Esophagus muscularis mucosa (tissue), 4 donors: ENCODE measurements at regions not wholly inside any gene's neighbourhood (a gene's known extent, or its start where the extent isn't known, plus 50 kb on each side); places are given as distances from the start of the nearest gene placed in this dataset.

ENCODE experiments used
- DNase-seq: peaks from one replicate; pipeline ENCODE4 v3.0.0-alpha.2; 2017; ENCODE audit errors: extremely low spot score
- H3K27ac ChIP-seq, 4 donors: fragments of 200-600 bp; sonication (generic); replicated peaks in 1 of 4; 1 replicate in 3 of 4; 2 replicates in 1 of 4; pipeline ENCODE4 v1.5.1; 2016 to 2019; ENCODE audit warnings: mild to moderate bottlenecking in 1 of 4
- H3K27me3 ChIP-seq, 4 donors: fragments of 200-600 bp; sonication (generic); one replicate each; pipeline versions ENCODE4 v1.5.1 to v1.6.0; 2016 to 2019
- H3K36me3 ChIP-seq, 4 donors: fragments of 200-600 bp; sonication (generic); one replicate each; pipeline ENCODE4 v1.5.1; 2016 to 2019
- H3K4me1 ChIP-seq, 4 donors: fragments of 200-600 bp; sonication (generic); one replicate each; pipeline ENCODE4 v1.5.1; 2016 to 2019
- H3K4me3 ChIP-seq, 4 donors: fragments of 200-600 bp; sonication (generic); 1 replicate in 2 of 4; 2 replicates in 2 of 4; pipeline ENCODE4 v1.5.1; 2016 to 2019; ENCODE audit warnings: mild to moderate bottlenecking in 4 of 4, moderate library complexity in 1 of 4
- H3K9me3 ChIP-seq, 4 donors: fragments of 200-600 bp; sonication (generic); 1 replicate in 3 of 4; 2 replicates in 1 of 4; pipeline ENCODE4 v1.5.1; 2016 to 2019
- CTCF ChIP-seq, 3 experiments: fragments of 200-600 bp in 2 of 3; fragments of 450-650 bp in 1 of 3; sonication (generic) in 2 of 3; IDR thresholded peaks; one replicate each; pipeline ENCODE4 v1.5.1; 2017 to 2019; ENCODE audit warnings: antibody characterized with exemption in 3 of 3, mild to moderate bottlenecking in 2 of 3, moderate library complexity in 1 of 3
- EP300 ChIP-seq: sonication (generic); formaldehyde crosslinking; IDR thresholded peaks from one replicate; pipeline ENCODE4 v1.6.1; 2017; ENCODE audit warnings: antibody characterized with exemption
- POLR2A ChIP-seq: fragments of 450-650 bp; IDR thresholded peaks from one replicate; pipeline ENCODE4 v1.6.1; 2017; ENCODE audit warnings: antibody characterized with exemption, moderate library complexity, mild to moderate bottlenecking, low read depth
- POLR2AphosphoS5 ChIP-seq, 2 donors: sonication (generic); formaldehyde crosslinking; IDR thresholded peaks; one replicate each; pipeline ENCODE4 v1.6.1; 2017; ENCODE audit warnings: antibody characterized with exemption in 2 of 2
- WGBS: methylation state at CpG from one replicate; pipeline ENCODE4 v1.1.5; 2018; 5-methylcytosine and 5-hydroxymethylcytosine counted together
- intact Hi-C: fragments of 100-400 bp; cut with DNase I; formaldehyde crosslinking; loops from one replicate; pipeline ENCODE4 v1.15.1; 2023

DNA sequence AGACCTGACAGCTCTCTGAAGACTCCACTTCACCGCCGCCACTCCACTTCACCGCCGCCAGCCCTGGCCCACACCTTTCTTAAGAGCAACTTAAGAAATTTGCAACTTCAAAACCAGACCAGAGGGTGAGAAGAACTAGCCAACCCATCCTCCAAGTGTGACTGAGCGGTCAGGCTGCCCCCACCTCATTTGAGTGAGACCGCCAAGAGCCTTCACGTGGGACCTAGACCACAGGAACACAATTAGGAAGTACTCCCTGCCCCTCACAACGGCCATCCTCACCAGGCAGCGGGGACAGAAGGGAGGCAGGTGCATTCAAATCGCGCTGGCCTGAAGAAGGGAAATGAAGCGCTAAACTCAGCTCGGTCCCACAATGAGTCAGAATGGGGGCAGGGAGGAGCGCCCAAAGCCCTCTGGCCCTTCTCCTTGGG, 156.8 kb upstream of the BCL6 start:
- TF ChIP-seq POLR2AphosphoS5 (IDR thresholded peaks at IDR 0.05) (no peak), CTCF (IDR thresholded peaks at IDR 0.05) (no peak), POLR2A (no peak), EP300 (no peak)
- DNase-seq, result no peak
- H3K4me1 ChIP-seq, result peaks cover 0 to 15% (median 14%) of the 10 kb centered on the region in 4 donors
- WGBS, result 90% methylated on average over 13 of the region's 14 CpGs
- H3K36me3 ChIP-seq, result no peaks in the 10 kb centered on the region
- no peaks in the 10 kb centered on the region for H3K27me3 ChIP-seq
- H3K9me3 ChIP-seq, result no peaks in the 10 kb centered on the region
- no peak overlapping the region for H3K4me3 ChIP-seq
- intact Hi-C loops, result no loop called here
- H3K27ac ChIP-seq, result no peak overlapping the region

GRCh38 chr3:187902936-187903335, 157.7 kb upstream of the BCL6 start:
- intact Hi-C loops, result no loop called here
- DNase-seq, result no peak
- 94% methylated on average over 1 of the region's 1 CpG for WGBS
- H3K27ac ChIP-seq, result no peak overlapping the region
- H3K4me3 ChIP-seq, result no peak overlapping the region
- peaks cover 0 to 15% (median 14%) of the 10 kb centered on the region in 4 donors for H3K4me1 ChIP-seq
- no peaks in the 10 kb centered on the region for H3K9me3 ChIP-seq
- no peak for TF ChIP-seq CTCF (IDR thresholded peaks at IDR 0.05)
- no peak for TF ChIP-seq POLR2A
- no peak for TF ChIP-seq EP300
- no peak for TF ChIP-seq POLR2AphosphoS5 (IDR thresholded peaks at IDR 0.05)
- H3K36me3 ChIP-seq, result no peaks in the 10 kb centered on the region
- H3K27me3 ChIP-seq, result no peaks in the 10 kb centered on the region

DNA sequence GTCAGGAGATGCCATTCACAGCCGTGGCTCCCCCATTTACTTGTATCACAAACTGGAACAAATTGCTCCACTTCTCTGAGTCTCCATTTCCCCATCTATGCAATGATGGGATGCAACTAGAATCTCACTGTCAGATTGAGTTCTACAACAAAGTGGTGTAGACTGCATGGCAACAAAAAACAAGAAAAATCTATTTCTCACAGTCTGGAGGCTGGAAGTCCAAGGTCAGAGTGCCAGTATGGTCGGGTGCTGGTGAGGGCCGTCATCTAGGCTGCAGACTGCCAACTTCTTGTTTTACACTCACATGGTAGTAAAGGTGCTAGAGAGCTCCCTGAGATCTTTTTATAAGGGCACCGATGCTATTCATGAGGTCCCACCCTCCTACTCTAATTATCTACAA, 158.4 kb upstream of the BCL6 start:
- H3K4me3 ChIP-seq, result no peak overlapping the region
- no peak for DNase-seq
- no peaks in the 10 kb centered on the region for H3K27me3 ChIP-seq
- 88% methylated on average over 4 of the region's 4 CpGs for WGBS
- H3K9me3 ChIP-seq, result no peaks in the 10 kb centered on the region
- peaks cover 0 to 15% (median 14%) of the 10 kb centered on the region in 4 donors for H3K4me1 ChIP-seq
- no peaks in the 10 kb centered on the region for H3K36me3 ChIP-seq
- intact Hi-C loops, result no loop called here
- TF ChIP-seq EP300 (no peak), CTCF (IDR thresholded peaks at IDR 0.05) (no peak), POLR2AphosphoS5 (IDR thresholded peaks at IDR 0.05) (no peak), POLR2A (no peak)
- H3K27ac ChIP-seq, result no peak overlapping the region

- Histone ChIP-seq H3K27me3 (no peaks in the 10 kb centered on the region), H3K4me3 (no peak overlapping the region), H3K36me3 (no peaks in the 10 kb centered on the region), H3K27ac (peak overlapping the region; percentile 45 to 75 (median 64)), H3K9me3 (no peaks in the 10 kb centered on the region), H3K4me1 (peaks cover 0 to 32% (median 26%) of the 10 kb centered on the region in 4 donors)
- 56% methylated on average over 5 of the region's 5 CpGs for WGBS
- no peak for DNase-seq
- TF ChIP-seq CTCF (IDR thresholded peaks at IDR 0.05) (no peak), POLR2A (no peak), POLR2AphosphoS5 (IDR thresholded peaks at IDR 0.05) (peak; percentile 19 to 23)
- intact Hi-C loops, result no loop called here
Measured at GRCh38 chr3:187906416-187906815, 161.1 kb upstream of the BCL6 start.

DNA sequence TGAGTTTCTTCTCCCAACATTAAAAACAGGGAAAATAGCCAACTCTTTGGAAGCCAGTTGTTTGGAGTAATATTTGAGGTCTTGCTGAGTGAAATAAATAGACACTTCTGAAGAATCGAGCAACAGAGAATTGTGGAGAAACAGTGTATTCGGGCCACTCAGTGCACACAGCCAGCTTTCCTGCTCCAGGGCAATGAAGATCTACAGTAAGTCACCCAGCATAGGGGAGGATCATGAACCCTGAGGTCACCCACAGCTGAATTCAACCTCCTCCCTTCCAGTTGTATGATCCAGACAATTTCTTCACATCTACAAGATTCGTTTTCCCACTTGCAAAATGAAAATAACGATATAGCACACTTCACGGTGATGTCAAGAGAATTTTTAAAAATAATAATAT, 161.7 kb upstream of the BCL6 start:
- peaks cover 0 to 37% (median 31%) of the 10 kb centered on the region in 4 donors for H3K4me1 ChIP-seq
- no peak for DNase-seq
- H3K9me3 ChIP-seq, result no peaks in the 10 kb centered on the region
- H3K27me3 ChIP-seq, result no peaks in the 10 kb centered on the region
- TF ChIP-seq CTCF (IDR thresholded peaks at IDR 0.05) (no peak), EP300 (no peak), POLR2AphosphoS5 (IDR thresholded peaks at IDR 0.05) (no peak), POLR2A (no peak)
- no peak overlapping the region for H3K4me3 ChIP-seq
- H3K36me3 ChIP-seq, result no peaks in the 10 kb centered on the region
- peak overlapping the region; percentile 45 to 75 (median 64) for H3K27ac ChIP-seq
- WGBS, result 56% methylated on average over 5 of the region's 5 CpGs
- intact Hi-C loops, result no loop called here
